Thyroid gland (tissue), 4 donors: ENCODE measurements at regions not wholly inside any gene's neighbourhood (a gene's known extent, or its start where the extent isn't known, plus 50 kb on each side); places are given as distances from the start of the nearest gene placed in this dataset.

ENCODE experiments used
- CTCF ChIP-seq, 6 experiments: fragments of 200-600 bp in 3 of 6; fragments of 450-650 bp in 3 of 6; sonication (generic) in 3 of 6; IDR thresholded peaks; one replicate each; pipeline ENCODE4 v1.5.1; 2016 to 2019; ENCODE audit warnings: antibody characterized with exemption in 6 of 6, mild to moderate bottlenecking in 2 of 6, inconsistent platforms in 1 of 6, moderate library complexity in 1 of 6
- POLR2A ChIP-seq, 2 donors: fragments of 450-650 bp; IDR thresholded peaks; one replicate each; pipeline ENCODE4 v1.6.1; 2017; ENCODE audit warnings: antibody characterized with exemption in 2 of 2, mild to moderate bottlenecking in 2 of 2, moderate library complexity in 1 of 2

- no peak for TF ChIP-seq CTCF (IDR thresholded peaks at IDR 0.05)
- TF ChIP-seq POLR2A (IDR thresholded peaks at IDR 0.05) = no peak
These were observed 188.2 kb upstream of the ANO3 start for GRCh38 chr11:26143566-26144290.
